D721Med (cell line): ENCODE measurements at regions not wholly inside any gene's neighbourhood (a gene's known extent, or its start where the extent isn't known, plus 50 kb on each side); places are given as distances from the start of the nearest gene placed in this dataset.

Experiments used
- DNase-seq: peaks from one replicate; pipeline ENCODE4 v3.0.0; 2011; ENCODE audit warnings: low spot score; ENCODE audit not compliant: insufficient read length
- FAIRE-seq: peaks from 2 replicates; lab custom pipeline; 2011; peaks lifted over from hg19 to GRCh38; lab: Jason Lieb, UNC
- TF ChIP-seq, protein P1 (sequence below): IDR thresholded peaks from 2 replicates; pipeline ENCODE4 v1.5.1; 2012; ENCODE audit warnings: mild to moderate bottlenecking, control low read depth; ENCODE audit not compliant: insufficient read depth; ENCODE audit errors: missing control alignments

DNA sequence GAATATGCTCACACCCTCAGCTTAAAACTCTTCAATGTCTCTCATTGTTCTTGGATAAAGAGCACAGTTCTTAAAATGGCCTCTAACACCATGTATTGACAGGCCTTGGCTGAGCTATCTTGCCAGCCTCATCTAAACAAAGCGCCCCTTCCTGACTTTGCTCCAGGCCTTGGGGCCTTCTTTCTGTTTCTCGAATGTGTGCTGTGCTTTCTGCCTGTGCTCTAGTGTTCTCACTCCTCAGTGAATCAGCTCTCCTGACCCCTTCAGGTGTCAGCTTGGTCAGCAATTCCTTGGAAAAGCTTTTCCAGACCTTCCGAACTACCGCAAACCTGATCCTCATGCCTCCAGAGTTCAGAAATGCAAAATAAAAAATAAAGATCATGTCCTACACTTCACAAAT, 346.3 kb upstream of the FSTL5 start:
- TF ChIP-seq, protein P1, sequence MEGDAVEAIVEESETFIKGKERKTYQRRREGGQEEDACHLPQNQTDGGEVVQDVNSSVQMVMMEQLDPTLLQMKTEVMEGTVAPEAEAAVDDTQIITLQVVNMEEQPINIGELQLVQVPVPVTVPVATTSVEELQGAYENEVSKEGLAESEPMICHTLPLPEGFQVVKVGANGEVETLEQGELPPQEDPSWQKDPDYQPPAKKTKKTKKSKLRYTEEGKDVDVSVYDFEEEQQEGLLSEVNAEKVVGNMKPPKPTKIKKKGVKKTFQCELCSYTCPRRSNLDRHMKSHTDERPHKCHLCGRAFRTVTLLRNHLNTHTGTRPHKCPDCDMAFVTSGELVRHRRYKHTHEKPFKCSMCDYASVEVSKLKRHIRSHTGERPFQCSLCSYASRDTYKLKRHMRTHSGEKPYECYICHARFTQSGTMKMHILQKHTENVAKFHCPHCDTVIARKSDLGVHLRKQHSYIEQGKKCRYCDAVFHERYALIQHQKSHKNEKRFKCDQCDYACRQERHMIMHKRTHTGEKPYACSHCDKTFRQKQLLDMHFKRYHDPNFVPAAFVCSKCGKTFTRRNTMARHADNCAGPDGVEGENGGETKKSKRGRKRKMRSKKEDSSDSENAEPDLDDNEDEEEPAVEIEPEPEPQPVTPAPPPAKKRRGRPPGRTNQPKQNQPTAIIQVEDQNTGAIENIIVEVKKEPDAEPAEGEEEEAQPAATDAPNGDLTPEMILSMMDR = no peak
- FAIRE-seq = no peak
- no peak for DNase-seq

GRCh38 chr4:162509333-162509732, 345.5 kb upstream of the FSTL5 start:
- FAIRE-seq (no peak), DNase-seq (no peak)
- TF ChIP-seq, protein P1 = no peak

DNA sequence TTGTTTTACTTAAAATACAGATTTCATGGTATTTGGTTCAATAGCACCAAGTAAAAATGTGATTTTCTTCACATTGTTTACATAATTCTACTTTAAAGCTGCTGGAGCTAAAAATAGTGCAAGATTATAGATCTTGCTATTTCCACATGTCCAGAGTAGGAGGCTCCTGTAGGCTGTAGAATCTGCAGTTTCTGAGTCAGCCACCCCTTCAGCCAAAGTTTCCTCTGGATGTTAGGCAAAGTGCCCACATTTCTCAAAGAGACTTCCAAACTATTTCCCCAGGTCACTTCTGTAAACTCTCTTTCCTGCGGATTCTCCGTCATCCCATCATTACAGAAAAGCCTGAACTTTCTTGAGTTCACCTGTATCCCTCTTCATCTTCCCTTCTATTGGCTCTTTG, 342.5 kb upstream of the FSTL5 start:
- TF ChIP-seq, protein P1 = no peak
- DNase-seq (no peak), FAIRE-seq (no peak)

GRCh38 chr4:162503868-162504267, 340.1 kb upstream of the FSTL5 start:
- no peak for DNase-seq
- FAIRE-seq = no peak
- TF ChIP-seq, protein P1 = no peak

DNA sequence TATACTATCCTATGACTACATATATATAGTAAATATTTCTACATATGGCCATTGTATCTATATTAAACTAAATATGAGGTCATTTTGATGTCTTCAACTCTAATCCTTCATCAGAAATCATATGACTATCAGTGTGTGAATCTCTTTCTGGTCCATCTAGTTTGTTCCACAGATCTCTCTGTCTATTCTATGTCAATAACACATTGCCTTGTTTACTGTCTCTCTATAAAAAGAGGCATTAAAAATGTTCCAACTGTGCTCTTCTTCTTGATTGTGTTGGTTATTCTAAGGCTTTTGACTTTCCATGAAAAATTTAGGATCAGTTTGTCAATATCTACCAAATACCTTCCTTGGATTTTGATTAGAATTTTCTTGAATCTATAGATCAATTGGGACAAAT, 338.3 kb upstream of the FSTL5 start:
- FAIRE-seq (no peak), DNase-seq (no peak)
- TF ChIP-seq, protein P1 = no peak

- no peak for DNase-seq
- TF ChIP-seq, protein P1 = peak; percentile 25
- no peak for FAIRE-seq
These were observed 335.7 kb upstream of the FSTL5 start for GRCh38 chr4:162499478-162499877.

DNA sequence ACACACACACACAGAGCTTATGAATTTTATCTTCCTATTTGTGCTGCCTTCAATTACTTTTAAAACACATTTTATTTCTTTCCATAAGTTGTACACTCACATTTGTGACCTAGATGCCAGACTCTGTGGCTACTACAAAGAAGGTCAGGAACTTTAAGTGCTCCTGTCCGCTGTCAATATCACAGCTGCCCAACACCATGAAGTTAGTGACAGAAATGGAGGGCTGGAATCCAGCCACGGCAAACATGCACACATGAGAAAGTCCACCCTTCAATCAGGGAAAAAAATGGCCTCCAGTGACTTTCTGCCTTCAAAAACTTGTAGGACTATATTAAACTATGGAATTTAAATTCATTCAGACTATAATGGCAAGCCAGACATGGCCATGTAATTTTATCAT, 334.4 kb upstream of the FSTL5 start:
- TF ChIP-seq, protein P1 = no peak
- no peak for DNase-seq
- no peak for FAIRE-seq
